Keratinocyte (primary cell): ENCODE measurements at regions not wholly inside any gene's neighbourhood (a gene's known extent, or its start where the extent isn't known, plus 50 kb on each side); places are given as distances from the start of the nearest gene placed in this dataset.

ENCODE experiments used
- DNase-seq: peaks from one replicate; pipeline ENCODE4 v3.0.0-alpha.2; 2011; ENCODE audit warnings: low read depth, missing footprints, low spot score
- FAIRE-seq: peaks from 2 replicates; lab custom pipeline; 2011; peaks lifted over from hg19 to GRCh38; lab: Jason Lieb, UNC
- H2AFZ ChIP-seq: 2 replicates; pipeline ENCODE4 v1.6.0; 2012; ENCODE audit warnings: low read length, control low read depth, inconsistent platforms; ENCODE audit not compliant: control insufficient read depth
- H3K27ac ChIP-seq: 2 replicates; pipeline ENCODE4 v1.5.1; 2011; ENCODE audit warnings: low read length; ENCODE audit not compliant: control insufficient read depth, insufficient read depth
- H3K27me3 ChIP-seq: 3 replicates; pipeline ENCODE4 v1.6.0; 2011; ENCODE audit warnings: low read length; ENCODE audit not compliant: control insufficient read depth, insufficient read depth; ENCODE audit errors: extremely low read depth
- H3K36me3 ChIP-seq, 2 experiments: 2 replicates in 1 of 2; 3 replicates in 1 of 2; pipeline ENCODE4 v1.5.1; 2011; ENCODE audit warnings: low read length in 2 of 2, mild to moderate bottlenecking in 1 of 2; ENCODE audit not compliant: control insufficient read depth in 2 of 2, insufficient read depth in 2 of 2; ENCODE audit errors: extremely low read depth in 1 of 2
- H3K4me1 ChIP-seq: 3 replicates; pipeline ENCODE4 v1.5.1; 2011; ENCODE audit warnings: low read length; ENCODE audit not compliant: control insufficient read depth, insufficient read depth; ENCODE audit errors: extremely low read depth
- H3K4me2 ChIP-seq: 3 replicates; pipeline ENCODE4 v1.6.0; 2011; ENCODE audit warnings: low read depth, low read length; ENCODE audit not compliant: control insufficient read depth, insufficient read depth; ENCODE audit errors: extremely low read depth
- H3K4me3 ChIP-seq, 3 experiments: fragments of 200-600 bp in 1 of 3; sonication (generic) in 1 of 3; 2 replicates in 2 of 3; 3 replicates in 1 of 3; pipeline ENCODE4 v1.5.1; 2011 to 2016; ENCODE audit warnings: low read length in 3 of 3, mild to moderate bottlenecking in 3 of 3, control low read depth in 2 of 3, inconsistent platforms in 1 of 3, low read depth in 1 of 3, mixed read lengths in 1 of 3, mixed run types in 1 of 3, moderate library complexity in 1 of 3; ENCODE audit not compliant: control insufficient read depth in 2 of 3, insufficient read depth in 2 of 3; ENCODE audit errors: extremely low read depth in 1 of 3
- H3K79me2 ChIP-seq: 2 replicates; pipeline ENCODE4 v1.6.0; 2012; ENCODE audit warnings: low read length; ENCODE audit not compliant: control insufficient read depth, insufficient read depth
- H3K9ac ChIP-seq: 3 replicates; pipeline ENCODE4 v1.6.0; 2011; ENCODE audit warnings: low read length; ENCODE audit not compliant: control insufficient read depth, insufficient read depth; ENCODE audit errors: extremely low read depth
- H3K9me1 ChIP-seq: 3 replicates; pipeline ENCODE4 v1.6.0; 2011; ENCODE audit warnings: low read length; ENCODE audit not compliant: control insufficient read depth, insufficient read depth; ENCODE audit errors: extremely low read depth
- H3K9me3 ChIP-seq: 2 replicates; pipeline ENCODE4 v1.5.1; 2012; ENCODE audit warnings: low read depth, low read length; ENCODE audit not compliant: control insufficient read depth
- H4K20me1 ChIP-seq: 3 replicates; pipeline ENCODE4 v1.6.0; 2011; ENCODE audit warnings: low read length; ENCODE audit not compliant: control insufficient read depth, insufficient read depth; ENCODE audit errors: extremely low read depth
- EZH2 ChIP-seq: IDR thresholded peaks from one replicate; pipeline ENCODE4 v1.6.1; 2012; ENCODE audit warnings: inconsistent platforms, mild to moderate bottlenecking, low read length, moderate library complexity
- dilution Hi-C: fragments of 300-500 bp; cut with MboI; formaldehyde crosslinking; loops from one replicate; pipeline ENCODE4 v1.7.0; 2020; ENCODE audit warnings: low sequenced_read_pairs; ENCODE audit not compliant: extremely low pct_ligation_motif_present
- TF ChIP-seq, protein P1 (sequence below), 3 experiments: IDR thresholded peaks in 1 of 3; conservative IDR thresholded peaks in 1 of 3; optimal IDR thresholded peaks in 1 of 3; 2 replicates in 2 of 3; 3 replicates in 1 of 3; pipeline versions ENCODE3 to v1.5.1; 2011; ENCODE audit warnings: low read length in 3 of 3, mild to moderate bottlenecking in 3 of 3, moderate library complexity in 2 of 3, control low read depth in 1 of 3, inconsistent platforms in 1 of 3; ENCODE audit not compliant: insufficient read depth in 2 of 3; ENCODE audit errors: extremely low read depth in 1 of 3

GRCh38 chr5:4949108-4949507 is 191.0 kb upstream of the ADAMTS16 start:
- Histone ChIP-seq H3K79me2 (no peaks in the 10 kb centered on the region), H3K9me3 (no peaks in the 10 kb centered on the region), H3K4me1 (no peaks in the 10 kb centered on the region), H2AFZ (no peak overlapping the region), H3K9me1 (no peaks in the 10 kb centered on the region), H3K4me2 (no peak overlapping the region), H3K4me3 (no peak overlapping the region), H3K9ac (no peak overlapping the region), H4K20me1 (no peaks in the 10 kb centered on the region), H3K27me3 (no peaks in the 10 kb centered on the region), H3K36me3 (no peaks in the 10 kb centered on the region), H3K27ac (no peak overlapping the region)
- no peak for DNase-seq
- FAIRE-seq = no peak
- dilution Hi-C loops = no loop called here
- no peak for TF ChIP-seq EZH2
- TF ChIP-seq, protein P1, sequence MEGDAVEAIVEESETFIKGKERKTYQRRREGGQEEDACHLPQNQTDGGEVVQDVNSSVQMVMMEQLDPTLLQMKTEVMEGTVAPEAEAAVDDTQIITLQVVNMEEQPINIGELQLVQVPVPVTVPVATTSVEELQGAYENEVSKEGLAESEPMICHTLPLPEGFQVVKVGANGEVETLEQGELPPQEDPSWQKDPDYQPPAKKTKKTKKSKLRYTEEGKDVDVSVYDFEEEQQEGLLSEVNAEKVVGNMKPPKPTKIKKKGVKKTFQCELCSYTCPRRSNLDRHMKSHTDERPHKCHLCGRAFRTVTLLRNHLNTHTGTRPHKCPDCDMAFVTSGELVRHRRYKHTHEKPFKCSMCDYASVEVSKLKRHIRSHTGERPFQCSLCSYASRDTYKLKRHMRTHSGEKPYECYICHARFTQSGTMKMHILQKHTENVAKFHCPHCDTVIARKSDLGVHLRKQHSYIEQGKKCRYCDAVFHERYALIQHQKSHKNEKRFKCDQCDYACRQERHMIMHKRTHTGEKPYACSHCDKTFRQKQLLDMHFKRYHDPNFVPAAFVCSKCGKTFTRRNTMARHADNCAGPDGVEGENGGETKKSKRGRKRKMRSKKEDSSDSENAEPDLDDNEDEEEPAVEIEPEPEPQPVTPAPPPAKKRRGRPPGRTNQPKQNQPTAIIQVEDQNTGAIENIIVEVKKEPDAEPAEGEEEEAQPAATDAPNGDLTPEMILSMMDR (optimal IDR thresholded peaks at IDR 0.05 in 1 of 3, IDR thresholded peaks at IDR 0.05 in 1 of 3, conservative IDR thresholded peaks at IDR 0.05 in 1 of 3; ENCODE audit: extremely low read depth in 1 of 3, insufficient read depth in 2 of 3, low read length in 3 of 3) = no peak

DNA sequence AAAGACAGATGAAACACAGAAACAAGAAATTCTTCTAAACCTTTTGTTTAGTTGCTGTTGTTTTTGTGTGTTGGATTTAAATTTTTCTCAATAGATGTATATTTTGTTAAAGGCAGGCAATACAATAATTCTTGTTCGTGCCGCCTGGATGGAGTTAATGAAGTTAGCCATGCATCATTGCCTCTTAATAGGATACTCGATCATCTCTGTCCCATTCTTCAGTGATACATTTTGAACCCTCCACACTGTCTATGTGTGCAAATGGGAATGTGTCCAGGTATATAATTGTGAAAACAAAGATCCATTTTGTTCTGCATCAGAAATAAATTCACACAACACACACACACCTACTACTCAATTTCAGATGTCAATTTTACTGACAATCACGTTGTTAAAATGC is 186.6 kb upstream of the ADAMTS16 start:
- DNase-seq (no peak), FAIRE-seq (no peak)
- dilution Hi-C loops = no loop called here
- H3K9ac ChIP-seq = no peak overlapping the region
- H3K4me3 ChIP-seq = no peak overlapping the region
- no peaks in the 10 kb centered on the region for H3K36me3 ChIP-seq
- no peak overlapping the region for H3K27ac ChIP-seq
- H4K20me1 ChIP-seq = no peaks in the 10 kb centered on the region
- no peaks in the 10 kb centered on the region for H3K27me3 ChIP-seq
- no peak overlapping the region for H2AFZ ChIP-seq
- TF ChIP-seq EZH2 = no peak
- TF ChIP-seq, protein P1 (optimal IDR thresholded peaks at IDR 0.05 in 1 of 3, IDR thresholded peaks at IDR 0.05 in 1 of 3, conservative IDR thresholded peaks at IDR 0.05 in 1 of 3; ENCODE audit: extremely low read depth in 1 of 3, insufficient read depth in 2 of 3, low read length in 3 of 3) = no peak
- no peaks in the 10 kb centered on the region for H3K9me3 ChIP-seq
- H3K4me1 ChIP-seq = no peaks in the 10 kb centered on the region
- H3K4me2 ChIP-seq = no peak overlapping the region
- H3K79me2 ChIP-seq = no peaks in the 10 kb centered on the region
- no peaks in the 10 kb centered on the region for H3K9me1 ChIP-seq
